ENCODE measurements at regions not wholly inside any gene's neighbourhood (a gene's known extent, or its start where the extent isn't known, plus 50 kb on each side); places are given as distances from the start of the nearest gene placed in this dataset.

GRCh38 chr6:153840039-153840850 lies 198.8 kb upstream of the OPRM1 start:
- 54% methylated on average over 3 of the region's 3 CpGs for WGBS, 2 donors
- intact Hi-C loops (cut with DNase I), result no loop called here
- H3K27me3 ChIP-seq, result no peaks in the 10 kb centered on the region
- TF ChIP-seq POLR2A (IDR thresholded peaks at IDR 0.05) (no peak), POLR2AphosphoS5 (IDR thresholded peaks at IDR 0.05) (no peak), EP300 (IDR thresholded peaks at IDR 0.05) (no peak)
- TF ChIP-seq, protein P1, sequence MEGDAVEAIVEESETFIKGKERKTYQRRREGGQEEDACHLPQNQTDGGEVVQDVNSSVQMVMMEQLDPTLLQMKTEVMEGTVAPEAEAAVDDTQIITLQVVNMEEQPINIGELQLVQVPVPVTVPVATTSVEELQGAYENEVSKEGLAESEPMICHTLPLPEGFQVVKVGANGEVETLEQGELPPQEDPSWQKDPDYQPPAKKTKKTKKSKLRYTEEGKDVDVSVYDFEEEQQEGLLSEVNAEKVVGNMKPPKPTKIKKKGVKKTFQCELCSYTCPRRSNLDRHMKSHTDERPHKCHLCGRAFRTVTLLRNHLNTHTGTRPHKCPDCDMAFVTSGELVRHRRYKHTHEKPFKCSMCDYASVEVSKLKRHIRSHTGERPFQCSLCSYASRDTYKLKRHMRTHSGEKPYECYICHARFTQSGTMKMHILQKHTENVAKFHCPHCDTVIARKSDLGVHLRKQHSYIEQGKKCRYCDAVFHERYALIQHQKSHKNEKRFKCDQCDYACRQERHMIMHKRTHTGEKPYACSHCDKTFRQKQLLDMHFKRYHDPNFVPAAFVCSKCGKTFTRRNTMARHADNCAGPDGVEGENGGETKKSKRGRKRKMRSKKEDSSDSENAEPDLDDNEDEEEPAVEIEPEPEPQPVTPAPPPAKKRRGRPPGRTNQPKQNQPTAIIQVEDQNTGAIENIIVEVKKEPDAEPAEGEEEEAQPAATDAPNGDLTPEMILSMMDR (IDR thresholded peaks at IDR 0.05), result no peak
- H3K27ac ChIP-seq, result no peak overlapping the region
- H3K4me1 ChIP-seq, result no peaks in the 10 kb centered on the region
- H3K36me3 ChIP-seq, result no peaks in the 10 kb centered on the region
- no peak for DNase-seq
- H3K4me3 ChIP-seq, result no peak overlapping the region
- H3K9me3 ChIP-seq, result no peaks in the 10 kb centered on the region

- DNase-seq, result no peak
- Histone ChIP-seq H3K36me3 (no peaks in the 10 kb centered on the region), H3K4me3 (no peak overlapping the region), H3K27ac (no peak overlapping the region), H3K9me3 (no peaks in the 10 kb centered on the region), H3K4me1 (no peaks in the 10 kb centered on the region), H3K27me3 (no peaks in the 10 kb centered on the region)
- TF ChIP-seq EP300 (IDR thresholded peaks at IDR 0.05) (no peak), POLR2AphosphoS5 (IDR thresholded peaks at IDR 0.05) (no peak), POLR2A (IDR thresholded peaks at IDR 0.05) (no peak)
- TF ChIP-seq, protein P1 (IDR thresholded peaks at IDR 0.05), result no peak
- WGBS, 2 donors, result 85 to 95% methylated on average over 9 of the region's 9 CpGs
- intact Hi-C loops (cut with DNase I), result no loop called here
Measured at GRCh38 chr6:153832543-153832942, 206.5 kb upstream of the OPRM1 start.

DNA sequence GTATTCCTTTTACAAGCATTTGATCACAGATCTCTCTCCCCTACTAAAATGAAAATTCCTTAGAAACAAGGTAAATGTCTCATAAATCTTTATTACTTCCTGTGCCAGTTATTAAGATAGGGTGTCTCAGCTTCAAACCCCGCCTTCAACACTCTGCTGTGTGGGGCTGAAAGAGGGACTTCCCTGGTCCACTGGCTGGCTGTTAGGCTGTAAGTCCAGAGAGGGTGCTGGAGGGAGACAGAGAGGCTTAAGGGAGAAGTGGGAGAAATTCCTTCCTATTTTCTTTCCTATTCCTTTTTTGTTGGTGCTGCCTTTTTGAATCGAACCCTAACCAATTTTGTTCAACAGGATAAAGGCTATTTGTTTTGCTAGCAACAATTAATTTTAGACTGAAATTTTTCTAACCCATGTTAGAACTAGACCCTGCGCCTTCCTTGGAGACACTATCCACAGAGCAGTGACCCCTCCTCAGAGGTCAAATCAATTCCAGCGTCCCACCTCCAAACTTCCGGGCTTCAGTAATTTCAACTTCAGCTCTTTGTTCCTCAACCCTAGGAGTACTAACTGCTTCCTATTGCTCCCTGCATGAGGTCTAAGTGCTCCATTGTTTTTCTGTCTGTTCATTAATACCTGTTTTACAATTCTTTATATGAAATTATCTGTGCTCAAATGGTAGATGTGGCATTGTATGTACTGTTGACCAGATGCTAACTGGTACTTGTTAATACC lies 207.5 kb upstream of the OPRM1 start:
- H3K27ac ChIP-seq, result no peak overlapping the region
- no peaks in the 10 kb centered on the region for H3K4me1 ChIP-seq
- H3K27me3 ChIP-seq, result no peaks in the 10 kb centered on the region
- no peak for DNase-seq
- intact Hi-C loops (cut with DNase I), result no loop called here
- WGBS, 2 donors, result 59 to 60% methylated on average over 5 of the region's 5 CpGs
- no peak overlapping the region for H3K4me3 ChIP-seq
- no peak for TF ChIP-seq POLR2AphosphoS5 (IDR thresholded peaks at IDR 0.05)
- TF ChIP-seq, protein P1 (IDR thresholded peaks at IDR 0.05), result no peak
- no peak for TF ChIP-seq POLR2A (IDR thresholded peaks at IDR 0.05)
- no peaks in the 10 kb centered on the region for H3K36me3 ChIP-seq
- H3K9me3 ChIP-seq, result no peaks in the 10 kb centered on the region

DNA sequence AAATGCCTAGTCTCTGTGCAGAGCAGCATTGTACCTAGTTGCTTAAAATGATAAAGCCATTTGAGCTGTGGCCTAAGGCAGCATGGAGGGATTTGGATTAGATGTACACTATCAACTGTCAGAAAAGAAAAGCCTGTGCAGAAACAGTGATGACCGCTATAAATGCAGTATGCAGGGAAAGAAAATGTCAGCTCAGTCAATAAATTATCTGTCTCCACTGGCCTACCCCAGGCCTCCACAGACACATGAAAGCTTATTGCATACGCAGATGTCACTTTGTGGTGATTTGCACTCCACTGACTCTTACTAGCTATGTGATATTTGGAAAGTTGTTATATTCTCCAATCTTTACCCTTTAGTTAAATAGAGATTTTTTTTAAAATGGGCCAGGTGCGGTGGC lies 221.9 kb upstream of the OPRM1 start:
- Histone ChIP-seq H3K36me3 (no peaks in the 10 kb centered on the region), H3K4me1 (no peaks in the 10 kb centered on the region), H3K27me3 (no peaks in the 10 kb centered on the region), H3K9me3 (peaks cover 0 to 4% (median 0%) of the 10 kb centered on the region in 4 donors), H3K27ac (no peak overlapping the region), H3K4me3 (no peak overlapping the region)
- TF ChIP-seq, protein P1 (IDR thresholded peaks at IDR 0.05), result no peak
- TF ChIP-seq POLR2A (IDR thresholded peaks at IDR 0.05), result no peak
- no peak for TF ChIP-seq POLR2AphosphoS5 (IDR thresholded peaks at IDR 0.05)
- no peak for TF ChIP-seq EP300 (IDR thresholded peaks at IDR 0.05)
- WGBS, 2 donors, result 90 to 91% methylated on average over 3 of the region's 3 CpGs
- no peak for DNase-seq
- intact Hi-C loops (cut with DNase I), result no loop called here
